COR-L47 (cell line): ENCODE measurements at regions not wholly inside any gene's neighbourhood (a gene's known extent, or its start where the extent isn't known, plus 50 kb on each side); places are given as distances from the start of the nearest gene placed in this dataset.

Experiments
- DNase-seq: peaks from one replicate; lab custom pipeline; 2025; lab: John Stamatoyannopoulos, UW

DNA sequence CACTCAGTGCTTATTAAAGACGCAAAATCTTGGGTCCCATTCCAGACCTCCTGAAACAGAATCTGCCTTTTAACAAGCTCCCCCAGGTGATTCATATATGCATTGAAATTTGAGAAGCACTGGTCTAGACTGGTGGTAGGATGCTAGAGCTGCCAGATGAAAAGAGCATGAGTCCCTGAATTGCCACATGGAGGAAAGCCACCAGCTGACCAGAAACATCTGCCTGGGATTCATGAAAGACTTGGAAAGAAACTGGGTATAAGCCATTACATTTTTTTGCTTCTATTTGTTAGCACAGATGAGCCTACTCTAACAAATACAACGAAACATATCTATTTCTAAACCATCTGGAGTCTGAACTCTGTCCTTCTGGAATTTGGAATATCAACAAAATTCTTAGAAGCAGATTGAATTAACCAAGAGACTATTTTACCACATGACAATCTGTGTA lies 228.9 kb downstream of the RBM43 start:
- no peak for DNase-seq

DNA sequence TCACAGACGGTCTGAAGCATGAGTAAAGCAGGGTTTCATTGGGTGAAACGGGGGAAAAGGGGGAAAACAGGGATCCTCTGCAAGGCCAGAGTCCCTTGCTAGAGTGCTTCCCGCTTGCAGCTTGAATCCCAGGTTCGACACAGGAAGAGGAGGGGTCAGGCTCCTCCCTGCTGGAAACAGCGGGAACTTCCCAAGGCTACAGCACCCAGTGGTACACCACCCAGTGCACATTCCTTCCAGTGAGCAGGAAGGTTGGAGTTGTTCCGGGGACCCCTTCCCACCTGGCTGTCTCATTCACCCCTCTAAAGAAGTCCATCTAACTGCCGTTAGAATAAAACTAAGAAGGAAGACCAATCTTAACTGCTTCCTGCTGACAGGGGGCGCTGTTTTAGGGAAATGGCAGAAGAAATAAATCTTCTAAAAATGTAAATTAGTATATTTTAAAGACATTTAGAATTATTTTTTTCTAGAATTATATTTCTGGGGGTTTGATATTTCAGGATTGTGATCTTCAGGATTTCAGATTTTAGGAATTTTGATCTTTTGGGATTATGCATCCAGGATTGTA lies 230.9 kb downstream of the RBM43 start:
- no peak for DNase-seq

- DNase-seq, result no peak
Measured at GRCh38 chr2:151029406-151030157, 232.1 kb downstream of the RBM43 start.

DNA sequence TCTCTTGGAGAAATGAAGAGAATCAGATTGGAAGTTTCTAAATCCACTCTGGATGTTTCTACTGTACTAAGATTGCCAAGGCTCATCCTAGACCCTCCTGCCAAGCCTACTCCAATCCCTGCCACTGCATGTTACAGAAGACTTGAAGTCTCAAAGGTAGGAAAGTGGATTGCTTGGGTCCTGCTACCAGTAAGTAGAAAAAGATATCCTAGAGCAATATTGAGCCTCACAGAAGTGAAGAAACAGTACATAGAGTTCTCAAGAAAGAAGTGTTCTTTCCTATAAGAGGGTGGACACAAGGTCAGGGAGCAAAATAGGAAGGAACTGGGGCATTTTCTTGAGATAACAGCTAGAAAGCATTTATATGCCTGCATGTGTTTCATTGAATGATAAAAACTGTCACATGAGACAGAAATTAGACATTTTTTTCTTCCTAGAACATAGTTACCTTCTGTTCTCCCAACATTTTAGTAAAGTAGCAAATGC lies 232.9 kb downstream of the RBM43 start:
- no peak for DNase-seq

DNA sequence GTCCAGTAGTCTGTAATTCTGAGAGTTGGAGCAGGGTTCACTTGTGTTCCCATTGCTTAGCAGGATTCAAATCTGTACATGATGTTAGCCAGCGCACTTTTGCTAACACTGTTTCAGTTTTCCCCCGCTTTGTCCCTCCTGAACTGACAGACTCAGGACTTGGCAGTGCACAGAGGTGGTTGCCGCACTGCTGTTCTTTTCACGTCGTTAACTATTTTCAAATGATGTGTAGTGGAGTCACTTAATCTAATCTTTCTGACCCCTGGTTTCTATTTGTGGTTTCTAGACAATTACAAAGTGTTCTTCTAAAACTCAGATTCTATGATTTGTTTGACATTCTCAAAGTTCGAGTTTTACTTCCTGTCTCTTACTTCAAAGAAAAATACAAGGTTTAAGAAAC lies 234.5 kb downstream of the RBM43 start:
- DNase-seq, result no peak

DNA sequence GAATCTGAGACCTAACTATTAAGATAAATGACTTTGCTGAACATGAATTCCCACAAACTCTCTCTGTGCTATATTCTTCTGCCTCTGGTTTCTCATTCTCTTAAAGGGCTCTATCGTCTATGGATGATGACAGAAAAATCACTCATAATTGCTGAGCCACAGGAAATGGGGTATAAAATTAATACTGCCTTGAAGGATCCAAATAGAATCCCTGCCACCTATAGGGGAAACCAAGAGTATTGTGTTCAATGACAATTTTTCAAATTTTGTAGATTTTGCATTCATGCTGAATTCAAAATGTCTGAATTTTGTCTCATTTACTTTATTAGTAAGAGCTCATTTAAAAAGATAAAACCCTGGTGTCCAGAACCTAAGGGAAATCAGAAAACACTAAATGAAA lies 235.8 kb downstream of the RBM43 start:
- DNase-seq, result no peak

DNA sequence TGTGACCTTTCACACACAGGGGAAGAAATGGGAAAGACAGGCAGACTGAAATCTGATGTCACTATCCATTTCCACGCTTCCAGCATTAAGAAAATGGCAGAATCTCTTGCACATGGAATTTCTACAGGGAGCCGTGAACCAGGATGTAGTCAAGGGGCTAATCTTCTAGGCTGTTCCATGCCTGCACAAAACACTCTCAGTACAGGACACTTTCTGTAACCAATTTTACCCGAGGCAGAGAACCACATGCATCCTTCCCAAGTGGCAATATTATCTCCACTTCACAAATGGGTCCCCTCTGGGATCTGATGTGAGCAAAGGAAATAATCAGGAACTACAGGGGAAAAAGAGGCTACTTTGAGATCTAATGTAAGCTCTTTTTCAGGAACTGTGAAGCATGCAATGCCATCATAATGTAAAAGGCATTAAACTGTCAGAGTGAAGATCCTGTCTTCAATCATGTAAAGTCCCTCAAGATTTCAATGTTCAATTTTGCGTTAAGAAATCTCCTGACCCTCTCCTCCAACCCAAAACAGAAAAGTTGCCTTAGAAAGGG lies 236.9 kb downstream of the RBM43 start:
- DNase-seq, result no peak

GRCh38 chr2:151021747-151022452 lies 239.8 kb downstream of the RBM43 start:
- no peak for DNase-seq

- DNase-seq, result no peak
Measured at GRCh38 chr2:151020411-151020810, 241.3 kb downstream of the RBM43 start.

- DNase-seq, result no peak
Measured at GRCh38 chr2:151009437-151010175, 252.1 kb downstream of the RBM43 start.

DNA sequence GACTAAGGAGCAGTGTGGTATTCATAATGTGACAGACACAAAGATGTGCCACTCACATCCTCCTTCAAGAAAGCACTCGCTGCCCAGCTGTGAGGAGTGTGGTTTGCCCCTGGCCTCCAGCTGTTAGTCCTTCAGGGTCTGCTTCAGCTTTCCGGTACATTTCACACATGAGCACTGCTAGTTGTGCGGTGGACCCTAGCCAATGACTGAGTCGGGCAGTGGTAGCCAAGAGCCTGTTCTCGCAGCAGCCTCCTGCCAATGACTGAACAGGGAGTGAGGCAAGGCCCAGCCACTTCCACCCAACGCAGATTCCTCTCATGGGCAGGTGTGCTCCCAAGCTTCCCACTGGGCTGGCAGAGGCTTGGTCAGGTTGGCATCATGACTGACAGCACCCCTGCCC lies 254.3 kb downstream of the RBM43 start:
- no peak for DNase-seq

DNA sequence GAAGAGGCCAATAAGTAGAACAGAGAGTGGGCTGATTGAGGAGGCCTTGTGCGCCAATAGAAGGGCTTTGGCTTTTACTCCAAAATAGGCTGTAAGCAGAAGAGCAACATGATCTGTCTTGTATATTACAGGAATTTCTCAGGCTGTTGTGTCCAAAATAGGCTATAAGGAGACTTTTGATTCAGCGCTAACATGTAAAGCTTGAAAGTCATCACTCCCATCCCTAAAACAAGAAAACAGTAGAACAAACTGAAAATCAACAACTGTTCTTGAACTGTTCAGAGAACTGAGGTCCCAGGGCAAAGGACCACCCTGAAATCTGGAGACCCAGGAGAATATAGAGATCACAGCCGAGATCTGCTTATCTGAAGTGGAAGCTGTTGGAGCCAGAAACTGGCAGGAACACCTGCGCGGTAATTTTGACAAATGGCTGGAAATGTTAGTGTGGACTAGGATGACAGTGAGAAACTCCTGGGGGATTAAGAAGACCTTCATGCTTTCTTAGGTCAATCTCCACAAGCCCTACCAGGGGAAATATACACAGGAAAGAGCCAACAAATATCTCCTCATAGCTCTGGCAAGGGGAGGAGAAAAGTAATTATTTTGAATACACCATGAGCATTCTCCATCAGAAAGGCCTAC lies 258.6 kb downstream of the RBM43 start:
- no peak for DNase-seq

DNA sequence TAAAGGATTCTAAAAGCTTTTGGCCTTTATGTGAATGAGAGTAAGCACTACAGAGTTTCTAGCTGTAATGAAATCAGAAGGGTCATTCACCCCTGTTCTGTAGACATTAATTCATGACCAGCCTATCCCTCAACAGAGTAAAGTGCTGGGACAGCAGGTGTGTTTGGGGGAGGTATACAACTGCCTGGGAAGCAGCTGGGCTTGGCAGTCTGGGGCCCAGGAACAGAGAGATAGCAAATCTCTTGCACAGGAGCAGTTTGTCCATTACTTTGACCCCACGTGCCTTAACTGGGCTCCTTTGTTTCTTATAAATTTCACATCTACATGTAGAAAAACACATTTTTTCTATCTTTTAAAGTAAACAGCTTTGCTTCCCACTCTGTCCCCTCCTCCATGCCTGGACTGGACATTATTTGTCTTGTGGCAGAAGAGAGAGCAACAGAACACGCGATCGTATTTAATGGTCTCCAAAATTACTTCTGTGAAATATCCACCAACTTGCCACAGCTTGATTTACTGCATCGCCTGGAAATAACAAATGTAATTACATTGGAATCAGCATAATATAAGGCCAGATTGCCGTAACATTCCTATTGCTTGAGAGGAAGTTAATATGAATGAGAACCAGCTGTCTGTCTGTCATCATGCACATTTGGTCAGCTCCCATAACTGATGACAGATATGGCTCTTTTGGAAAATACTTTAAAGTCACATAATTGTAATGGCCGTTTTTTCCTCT lies 263.8 kb downstream of the RBM43 start:
- no peak for DNase-seq

- DNase-seq, result no peak
Measured at GRCh38 chr2:150997066-150997465, 264.6 kb downstream of the RBM43 start.

GRCh38 chr2:150994076-150994475 lies 267.6 kb downstream of the RBM43 start:
- no peak for DNase-seq

- DNase-seq, result no peak
Measured at GRCh38 chr2:150989969-150990368, 271.7 kb downstream of the RBM43 start.

GRCh38 chr2:150985741-150986140 lies 275.9 kb downstream of the RBM43 start:
- DNase-seq, result no peak

DNA sequence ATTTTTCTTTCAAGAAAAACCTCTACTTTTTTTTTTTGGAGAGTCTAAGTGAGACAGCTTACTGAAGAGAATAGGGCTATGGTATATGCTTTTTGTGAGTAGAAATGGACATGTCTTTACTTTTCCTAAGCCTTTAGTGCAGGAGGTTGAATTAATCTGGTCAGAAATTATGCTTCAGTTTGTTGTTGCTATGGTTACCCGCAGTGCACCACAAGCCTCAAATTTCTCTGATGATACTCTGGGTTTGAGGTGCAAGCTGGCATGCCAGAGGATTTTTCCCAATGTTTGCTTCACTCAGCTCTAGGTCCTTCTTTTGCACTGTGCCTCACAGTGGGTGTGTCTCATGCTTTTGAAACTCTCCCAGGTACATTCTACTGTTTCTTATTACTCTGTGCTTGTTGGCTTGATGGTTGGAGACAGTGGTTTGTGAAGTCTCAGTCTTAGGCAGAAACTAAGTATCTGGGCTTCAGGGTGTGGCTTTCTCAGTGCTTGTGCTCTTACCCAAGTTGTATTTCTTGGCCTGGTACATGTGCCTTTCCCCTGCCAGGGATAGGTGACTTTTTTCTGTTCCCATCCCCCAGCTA lies 278.3 kb downstream of the RBM43 start:
- no peak for DNase-seq

GRCh38 chr2:150981826-150982225 lies 279.8 kb downstream of the RBM43 start:
- DNase-seq, result no peak

DNA sequence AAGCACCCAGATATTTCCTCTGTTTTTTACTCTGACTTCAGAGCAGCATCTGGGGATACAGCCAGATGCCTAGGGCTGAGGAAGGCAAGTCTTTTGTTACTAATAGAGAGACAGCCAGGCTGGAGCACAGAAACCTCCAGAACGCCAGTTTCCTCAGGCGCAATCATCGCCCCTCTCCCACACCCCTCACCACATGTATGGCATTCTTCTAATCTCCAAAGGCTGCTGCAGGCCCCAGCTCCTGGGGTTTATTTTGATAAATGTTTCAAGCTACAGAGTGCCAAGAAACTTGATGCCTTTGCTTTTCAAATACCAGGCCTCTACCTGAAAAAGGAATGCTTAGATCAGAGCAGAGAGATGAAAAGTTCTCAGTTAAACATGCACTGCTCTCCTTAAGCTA lies 283.6 kb downstream of the RBM43 start:
- DNase-seq, result no peak

GRCh38 chr2:150977296-150977695 lies 284.4 kb downstream of the RBM43 start:
- DNase-seq, result no peak
